Neuronal stem cell (in vitro differentiated cells): ENCODE measurements at regions not wholly inside any gene's neighbourhood (a gene's known extent, or its start where the extent isn't known, plus 50 kb on each side); places are given as distances from the start of the nearest gene placed in this dataset.

Experiments
- DNase-seq: peaks from one replicate; pipeline ENCODE4 v3.0.0-alpha.2; 2013; ENCODE audit warnings: low spot score
- H2AFZ ChIP-seq: one replicate; pipeline ENCODE4 v1.6.1; 2013; ENCODE audit warnings: mild to moderate bottlenecking, low read length, inconsistent platforms
- H2AK5ac ChIP-seq: 2 replicates; pipeline ENCODE4 v1.6.1; 2013; ENCODE audit warnings: low read depth, mild to moderate bottlenecking, inconsistent platforms, low read length, moderate library complexity, mixed read lengths
- H2BK120ac ChIP-seq: 2 replicates; pipeline ENCODE4 v1.6.1; 2013; ENCODE audit warnings: low read depth, mild to moderate bottlenecking, inconsistent platforms, low read length, moderate library complexity, mixed read lengths
- H2BK12ac ChIP-seq: one replicate; pipeline ENCODE4 v1.6.1; 2013; ENCODE audit warnings: low read length, inconsistent platforms
- H2BK15ac ChIP-seq: 2 replicates; pipeline ENCODE4 v1.6.1; 2013; ENCODE audit warnings: mild to moderate bottlenecking, low read length, inconsistent platforms, mixed read lengths
- H2BK5ac ChIP-seq: one replicate; pipeline ENCODE4 v1.6.1; 2013; ENCODE audit warnings: inconsistent platforms, mild to moderate bottlenecking, low read length, moderate library complexity
- H3K14ac ChIP-seq: one replicate; pipeline ENCODE4 v1.6.1; 2013; ENCODE audit warnings: low read length, inconsistent platforms
- H3K18ac ChIP-seq: 2 replicates; pipeline ENCODE4 v1.6.1; 2013; ENCODE audit warnings: low read length, inconsistent platforms
- H3K23ac ChIP-seq: 2 replicates; pipeline ENCODE4 v1.6.1; 2013; ENCODE audit warnings: low read depth, mild to moderate bottlenecking, mixed read lengths, low read length, inconsistent platforms; ENCODE audit not compliant: poor library complexity
- H3K27ac ChIP-seq: replicated peaks from 3 replicates; pipeline ENCODE4 v1.5.1; 2013; ENCODE audit warnings: low read length, inconsistent platforms
- H3K27me3 ChIP-seq, 3 experiments: 2 replicates each; pipeline ENCODE4 v1.6.1; 2013; ENCODE audit warnings: low read length in 3 of 3, mild to moderate bottlenecking in 2 of 3, inconsistent platforms in 1 of 3, low read depth in 1 of 3, mixed read lengths in 1 of 3, moderate library complexity in 1 of 3; ENCODE audit not compliant: control insufficient read depth in 3 of 3, insufficient read depth in 3 of 3
- H3K36me3 ChIP-seq, 2 donors: replicated peaks in 1 of 2; 2 replicates each; pipeline ENCODE4 v1.6.1; 2013; ENCODE audit warnings: low read length in 2 of 2; ENCODE audit not compliant: control insufficient read depth in 2 of 2, insufficient read depth in 2 of 2
- H3K4ac ChIP-seq: 2 replicates; pipeline ENCODE4 v1.6.1; 2013; ENCODE audit warnings: inconsistent platforms, mild to moderate bottlenecking, low read length, moderate library complexity
- H3K4me1 ChIP-seq, 2 donors: 1 replicate in 1 of 2; 2 replicates in 1 of 2; pipeline ENCODE4 v1.6.1; 2013; ENCODE audit warnings: low read length in 2 of 2, low read depth in 1 of 2; ENCODE audit not compliant: control insufficient read depth in 2 of 2, insufficient read depth in 1 of 2
- H3K4me2 ChIP-seq: one replicate; pipeline ENCODE4 v1.6.1; 2013; ENCODE audit warnings: mild to moderate bottlenecking, low read length, inconsistent platforms; ENCODE audit not compliant: insufficient read depth, poor library complexity, severe bottlenecking
- H3K4me3 ChIP-seq, 2 donors: 2 replicates each; pipeline ENCODE4 v1.5.1; 2013; ENCODE audit warnings: low read length in 2 of 2, mild to moderate bottlenecking in 2 of 2, inconsistent platforms in 1 of 2, moderate library complexity in 1 of 2
- H3K79me1 ChIP-seq: one replicate; pipeline ENCODE4 v1.6.1; 2013; ENCODE audit warnings: low read depth, mild to moderate bottlenecking, inconsistent platforms, low read length, moderate library complexity
- H3K9ac ChIP-seq: one replicate; pipeline ENCODE4 v1.6.1; 2013; ENCODE audit warnings: mild to moderate bottlenecking, low read depth, low read length, inconsistent platforms; ENCODE audit not compliant: poor library complexity
- H3K9me3 ChIP-seq, 2 donors: replicated peaks in 1 of 2; 2 replicates each; pipeline versions ENCODE3 to v1.6.1; 2013; ENCODE audit warnings: low read length in 2 of 2, mild to moderate bottlenecking in 2 of 2, inconsistent platforms in 1 of 2, low read depth in 1 of 2, mixed read lengths in 1 of 2, moderate library complexity in 1 of 2; ENCODE audit not compliant: control insufficient read depth in 2 of 2, insufficient read depth in 1 of 2
- H4K8ac ChIP-seq: one replicate; pipeline ENCODE4 v1.6.1; 2013; ENCODE audit warnings: low read depth, mild to moderate bottlenecking, inconsistent platforms, low read length, moderate library complexity
- H4K91ac ChIP-seq: one replicate; pipeline ENCODE4 v1.6.1; 2013; ENCODE audit warnings: low read length, low read depth, mild to moderate bottlenecking, inconsistent platforms; ENCODE audit not compliant: poor library complexity
- WGBS, 2 donors: extraction: QIAGEN DNeasy Blood & Tissue Kit; methylation state at CpG; one replicate each; pipeline ENCODE4 v1.1.7; 2013; ENCODE audit warnings: missing lambda C conversion rate in 2 of 2, mixed read lengths in 1 of 2; ENCODE audit not compliant: insufficient read length in 2 of 2, insufficient replicate concordance in 1 of 2; ENCODE audit errors: extremely low coverage in 2 of 2; 5-methylcytosine and 5-hydroxymethylcytosine counted together

GRCh38 chrX:38895775-38896174 lies 94.5 kb downstream of the MID1IP1 start:
- WGBS, 2 donors: no CpG with 5 or more reads among the region's 1 CpG
- H4K91ac ChIP-seq: no peak overlapping the region
- H3K4me3 ChIP-seq: no peak overlapping the region
- H3K79me1 ChIP-seq: no peaks in the 10 kb centered on the region
- H2BK5ac ChIP-seq: no peak overlapping the region
- no peaks in the 10 kb centered on the region for H3K36me3 ChIP-seq
- no peak overlapping the region for H2BK120ac ChIP-seq
- no peaks in the 10 kb centered on the region for H3K27me3 ChIP-seq
- no peak overlapping the region for H3K23ac ChIP-seq
- DNase-seq: no peak
- H3K18ac ChIP-seq: no peak overlapping the region
- H3K9me3 ChIP-seq: no peaks in the 10 kb centered on the region
- no peak overlapping the region for H3K14ac ChIP-seq
- H4K8ac ChIP-seq: no peak overlapping the region
- H3K4ac ChIP-seq: no peak overlapping the region
- H3K4me2 ChIP-seq: no peak overlapping the region
- no peak overlapping the region for H3K9ac ChIP-seq
- no peak overlapping the region for H2AK5ac ChIP-seq
- H2BK12ac ChIP-seq: no peak overlapping the region
- H3K4me1 ChIP-seq: no peaks in the 10 kb centered on the region
- no peak overlapping the region for H2AFZ ChIP-seq
- no peak overlapping the region for H3K27ac ChIP-seq
- H2BK15ac ChIP-seq: no peak overlapping the region

GRCh38 chrX:38896724-38897298 lies 95.6 kb downstream of the MID1IP1 start:
- H3K4me2 ChIP-seq: no peak overlapping the region
- H3K4ac ChIP-seq: no peak overlapping the region
- no peak overlapping the region for H3K18ac ChIP-seq
- no peak overlapping the region for H2AK5ac ChIP-seq
- no peak overlapping the region for H3K14ac ChIP-seq
- WGBS, 2 donors: no CpG with 5 or more reads among the region's 4 CpGs
- no peaks in the 10 kb centered on the region for H3K27me3 ChIP-seq
- H2BK5ac ChIP-seq: no peak overlapping the region
- H3K27ac ChIP-seq: no peak overlapping the region
- H2BK15ac ChIP-seq: no peak overlapping the region
- H3K36me3 ChIP-seq: no peaks in the 10 kb centered on the region
- no peak overlapping the region for H2AFZ ChIP-seq
- H2BK120ac ChIP-seq: no peak overlapping the region
- no peak overlapping the region for H3K4me3 ChIP-seq
- no peaks in the 10 kb centered on the region for H3K79me1 ChIP-seq
- no peak overlapping the region for H4K8ac ChIP-seq
- no peaks in the 10 kb centered on the region for H3K4me1 ChIP-seq
- H3K9ac ChIP-seq: no peak overlapping the region
- H3K23ac ChIP-seq: no peak overlapping the region
- H4K91ac ChIP-seq: no peak overlapping the region
- DNase-seq: no peak
- no peak overlapping the region for H2BK12ac ChIP-seq
- H3K9me3 ChIP-seq: no peaks in the 10 kb centered on the region

- H3K9me3 ChIP-seq: no peaks in the 10 kb centered on the region
- H3K4ac ChIP-seq: no peak overlapping the region
- no peaks in the 10 kb centered on the region for H3K36me3 ChIP-seq
- no peak overlapping the region for H4K8ac ChIP-seq
- no peaks in the 10 kb centered on the region for H3K4me1 ChIP-seq
- no peak overlapping the region for H2BK120ac ChIP-seq
- no peak overlapping the region for H3K18ac ChIP-seq
- H3K27me3 ChIP-seq: peaks cover 0 to 4% (median 0%) of the 10 kb centered on the region in 3 experiments
- no peak overlapping the region for H3K9ac ChIP-seq
- H3K4me2 ChIP-seq: no peak overlapping the region
- WGBS, 2 donors: no CpG with 5 or more reads among the region's 6 CpGs
- no peak overlapping the region for H2BK12ac ChIP-seq
- H2AFZ ChIP-seq: no peak overlapping the region
- no peak for DNase-seq
- no peak overlapping the region for H3K4me3 ChIP-seq
- H2AK5ac ChIP-seq: no peak overlapping the region
- H3K23ac ChIP-seq: no peak overlapping the region
- H3K14ac ChIP-seq: no peak overlapping the region
- no peaks in the 10 kb centered on the region for H3K79me1 ChIP-seq
- no peak overlapping the region for H2BK15ac ChIP-seq
- H4K91ac ChIP-seq: no peak overlapping the region
- H2BK5ac ChIP-seq: no peak overlapping the region
- H3K27ac ChIP-seq: no peak overlapping the region
These were observed 97.0 kb downstream of the MID1IP1 start for GRCh38 chrX:38898261-38898660.

- H4K8ac ChIP-seq: no peak overlapping the region
- H4K91ac ChIP-seq: no peak overlapping the region
- H2BK5ac ChIP-seq: no peak overlapping the region
- H2AFZ ChIP-seq: no peak overlapping the region
- no peak overlapping the region for H3K4ac ChIP-seq
- no peak overlapping the region for H3K4me2 ChIP-seq
- H3K79me1 ChIP-seq: no peaks in the 10 kb centered on the region
- peaks cover 0 to 4% (median 0%) of the 10 kb centered on the region in 3 experiments for H3K27me3 ChIP-seq
- H3K18ac ChIP-seq: no peak overlapping the region
- H3K4me3 ChIP-seq: no peak overlapping the region
- no peaks in the 10 kb centered on the region for H3K36me3 ChIP-seq
- no peak overlapping the region for H3K27ac ChIP-seq
- H3K9ac ChIP-seq: no peak overlapping the region
- DNase-seq: no peak
- H3K14ac ChIP-seq: no peak overlapping the region
- H2BK120ac ChIP-seq: no peak overlapping the region
- H3K23ac ChIP-seq: no peak overlapping the region
- no peaks in the 10 kb centered on the region for H3K9me3 ChIP-seq
- no peak overlapping the region for H2BK12ac ChIP-seq
- H2AK5ac ChIP-seq: no peak overlapping the region
- H2BK15ac ChIP-seq: no peak overlapping the region
- no peaks in the 10 kb centered on the region for H3K4me1 ChIP-seq
- WGBS, 2 donors: no CpG with 5 or more reads among the region's 1 CpG
These were observed 98.4 kb downstream of the MID1IP1 start for GRCh38 chrX:38899650-38900049.
